Panc1 (cell line): ENCODE measurements at regions not wholly inside any gene's neighbourhood (a gene's known extent, or its start where the extent isn't known, plus 50 kb on each side); places are given as distances from the start of the nearest gene placed in this dataset.

ENCODE experiments used
- ATAC-seq: fragments of 200-7000 bp; cut with Tn5 transposase; 2 replicates; pipeline ENCODE4 v1.9.1; 2020; ENCODE audit warnings: mild to moderate bottlenecking, moderate library complexity
- BruUV-seq: library from RNA; stranded (reverse); fragments of 400-500 nt; replicated peaks from 2 replicates; lab custom pipeline; 2021; lab: Mats Ljungman, UMichigan
- CTCF ChIA-PET: fragments of 300-600 bp; sonication (Branson Sonifier 250); formaldehyde crosslinking; loops from one replicate; lab custom pipeline; 2022; ENCODE audit warnings: antibody characterized with exemption; lab: Charles Lee
- POLR2A ChIA-PET: fragments of 300-600 bp; sonication (Branson Sonifier 250); formaldehyde crosslinking; loops from one replicate; lab custom pipeline; 2022; ENCODE audit warnings: antibody characterized with exemption; lab: Charles Lee
- DNase-seq: peaks from one replicate; pipeline ENCODE4 v3.0.0-alpha.2; 2010; ENCODE audit warnings: low read depth, low spot score
- H3K27ac ChIP-seq: 2 replicates; pipeline ENCODE4 v1.5.1; 2011; ENCODE audit warnings: mild to moderate bottlenecking, low read length, inconsistent platforms
- H3K27me3 ChIP-seq: fragments of 200-500 bp; sonication (Bioruptor generic); 2 replicates; pipeline ENCODE4 v1.6.0; 2014; ENCODE audit warnings: low read length, inconsistent platforms; ENCODE audit not compliant: control insufficient read depth, insufficient read depth
- H3K36me3 ChIP-seq: fragments of 200-500 bp; sonication (Bioruptor generic); 2 replicates; pipeline ENCODE4 v1.5.1; 2014; ENCODE audit warnings: inconsistent platforms, mild to moderate bottlenecking, low read length, moderate library complexity; ENCODE audit not compliant: control insufficient read depth, insufficient read depth
- H3K4me1 ChIP-seq: 2 replicates; pipeline ENCODE4 v1.5.1; 2011; ENCODE audit warnings: inconsistent platforms, mild to moderate bottlenecking, low read length, moderate library complexity; ENCODE audit not compliant: control insufficient read depth, insufficient read depth
- H3K4me3 ChIP-seq, 2 experiments: 2 replicates each; pipeline ENCODE4 v1.5.1; 2011 to 2012; ENCODE audit warnings: low read depth in 2 of 2, low read length in 2 of 2, mild to moderate bottlenecking in 2 of 2, inconsistent platforms in 1 of 2, moderate library complexity in 1 of 2
- H3K9me3 ChIP-seq: fragments of 200-500 bp; sonication (Bioruptor generic); 2 replicates; pipeline ENCODE4 v1.5.1; 2014; ENCODE audit warnings: low read depth, mild to moderate bottlenecking, inconsistent platforms, low read length, moderate library complexity; ENCODE audit not compliant: control insufficient read depth, insufficient read depth
- POLR2AphosphoS5 ChIP-seq: IDR thresholded peaks from 2 replicates; pipeline ENCODE4 v1.6.1; 2012; ENCODE audit warnings: mild to moderate bottlenecking, low read depth, low read length, moderate library complexity
- SIN3A ChIP-seq: IDR thresholded peaks from 2 replicates; pipeline ENCODE4 v1.6.1; 2012; ENCODE audit warnings: low read depth, mild to moderate bottlenecking, low read length, moderate library complexity, borderline replicate concordance; ENCODE audit not compliant: insufficient read depth
- TCF7L2 ChIP-seq: IDR thresholded peaks from 2 replicates; pipeline ENCODE4 v1.6.1; 2011; ENCODE audit warnings: mild to moderate bottlenecking, low read depth, low read length, inconsistent platforms
- in situ Hi-C: cut with HindIII; loops from 2 replicates; pipeline ENCODE4 v1.10.0; 2016; ENCODE audit warnings: low sequenced_read_pairs, low pct_unique_long_range_greater_than_20kb
- intact Hi-C: fragments of 100-400 bp; cut with micrococcal nuclease; formaldehyde crosslinking; loops from one replicate; pipeline ENCODE4 v1.10.0; 2022; ENCODE audit not compliant: unreplicated experiment
- TF ChIP-seq, protein P1 (sequence below), 2 experiments: IDR thresholded peaks; 2 replicates each; pipeline ENCODE4 v1.6.1; 2011 to 2012; ENCODE audit warnings: low read depth in 2 of 2, control low read depth in 1 of 2, low read length in 1 of 2, mild to moderate bottlenecking in 1 of 2, moderate library complexity in 1 of 2; ENCODE audit not compliant: insufficient read depth in 1 of 2
- TF ChIP-seq, protein P2 (sequence below): fragments of 450-650 bp; IDR thresholded peaks from 2 replicates; pipeline ENCODE4 v1.5.1; 2017; ENCODE audit warnings: mild to moderate bottlenecking

GRCh38 chr9:73537561-73537960, 385.9 kb downstream of the ANXA1 start:
- no peak for ATAC-seq
- BruUV-seq, result no TSS peak
- H3K36me3 ChIP-seq, result no peaks in the 10 kb centered on the region
- no peak for DNase-seq
- ChIA-PET POLR2A (no interaction called here), CTCF (no interaction called here)
- no peak for TF ChIP-seq TCF7L2
- TF ChIP-seq, protein P1, sequence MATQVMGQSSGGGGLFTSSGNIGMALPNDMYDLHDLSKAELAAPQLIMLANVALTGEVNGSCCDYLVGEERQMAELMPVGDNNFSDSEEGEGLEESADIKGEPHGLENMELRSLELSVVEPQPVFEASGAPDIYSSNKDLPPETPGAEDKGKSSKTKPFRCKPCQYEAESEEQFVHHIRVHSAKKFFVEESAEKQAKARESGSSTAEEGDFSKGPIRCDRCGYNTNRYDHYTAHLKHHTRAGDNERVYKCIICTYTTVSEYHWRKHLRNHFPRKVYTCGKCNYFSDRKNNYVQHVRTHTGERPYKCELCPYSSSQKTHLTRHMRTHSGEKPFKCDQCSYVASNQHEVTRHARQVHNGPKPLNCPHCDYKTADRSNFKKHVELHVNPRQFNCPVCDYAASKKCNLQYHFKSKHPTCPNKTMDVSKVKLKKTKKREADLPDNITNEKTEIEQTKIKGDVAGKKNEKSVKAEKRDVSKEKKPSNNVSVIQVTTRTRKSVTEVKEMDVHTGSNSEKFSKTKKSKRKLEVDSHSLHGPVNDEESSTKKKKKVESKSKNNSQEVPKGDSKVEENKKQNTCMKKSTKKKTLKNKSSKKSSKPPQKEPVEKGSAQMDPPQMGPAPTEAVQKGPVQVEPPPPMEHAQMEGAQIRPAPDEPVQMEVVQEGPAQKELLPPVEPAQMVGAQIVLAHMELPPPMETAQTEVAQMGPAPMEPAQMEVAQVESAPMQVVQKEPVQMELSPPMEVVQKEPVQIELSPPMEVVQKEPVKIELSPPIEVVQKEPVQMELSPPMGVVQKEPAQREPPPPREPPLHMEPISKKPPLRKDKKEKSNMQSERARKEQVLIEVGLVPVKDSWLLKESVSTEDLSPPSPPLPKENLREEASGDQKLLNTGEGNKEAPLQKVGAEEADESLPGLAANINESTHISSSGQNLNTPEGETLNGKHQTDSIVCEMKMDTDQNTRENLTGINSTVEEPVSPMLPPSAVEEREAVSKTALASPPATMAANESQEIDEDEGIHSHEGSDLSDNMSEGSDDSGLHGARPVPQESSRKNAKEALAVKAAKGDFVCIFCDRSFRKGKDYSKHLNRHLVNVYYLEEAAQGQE (IDR thresholded peaks at IDR 0.05; ENCODE audit: insufficient read depth in 1 of 2, low read depth in 2 of 2, low read length in 1 of 2), result no peak
- no peak for TF ChIP-seq POLR2AphosphoS5
- TF ChIP-seq SIN3A, result no peak
- TF ChIP-seq, protein P2, sequence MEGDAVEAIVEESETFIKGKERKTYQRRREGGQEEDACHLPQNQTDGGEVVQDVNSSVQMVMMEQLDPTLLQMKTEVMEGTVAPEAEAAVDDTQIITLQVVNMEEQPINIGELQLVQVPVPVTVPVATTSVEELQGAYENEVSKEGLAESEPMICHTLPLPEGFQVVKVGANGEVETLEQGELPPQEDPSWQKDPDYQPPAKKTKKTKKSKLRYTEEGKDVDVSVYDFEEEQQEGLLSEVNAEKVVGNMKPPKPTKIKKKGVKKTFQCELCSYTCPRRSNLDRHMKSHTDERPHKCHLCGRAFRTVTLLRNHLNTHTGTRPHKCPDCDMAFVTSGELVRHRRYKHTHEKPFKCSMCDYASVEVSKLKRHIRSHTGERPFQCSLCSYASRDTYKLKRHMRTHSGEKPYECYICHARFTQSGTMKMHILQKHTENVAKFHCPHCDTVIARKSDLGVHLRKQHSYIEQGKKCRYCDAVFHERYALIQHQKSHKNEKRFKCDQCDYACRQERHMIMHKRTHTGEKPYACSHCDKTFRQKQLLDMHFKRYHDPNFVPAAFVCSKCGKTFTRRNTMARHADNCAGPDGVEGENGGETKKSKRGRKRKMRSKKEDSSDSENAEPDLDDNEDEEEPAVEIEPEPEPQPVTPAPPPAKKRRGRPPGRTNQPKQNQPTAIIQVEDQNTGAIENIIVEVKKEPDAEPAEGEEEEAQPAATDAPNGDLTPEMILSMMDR, result no peak
- in situ Hi-C loops, result no loop called here
- no peak overlapping the region for H3K27ac ChIP-seq
- no peaks in the 10 kb centered on the region for H3K4me1 ChIP-seq
- intact Hi-C loops, result no loop called here
- no peak overlapping the region for H3K4me3 ChIP-seq
- H3K9me3 ChIP-seq, result no peaks in the 10 kb centered on the region
- H3K27me3 ChIP-seq, result no peaks in the 10 kb centered on the region

GRCh38 chr9:73539881-73540390, 388.3 kb downstream of the ANXA1 start:
- ChIA-PET POLR2A (no interaction called here), CTCF (no interaction called here)
- DNase-seq, result no peak
- no TSS peak for BruUV-seq
- ATAC-seq, result no peak
- no peak overlapping the region for H3K4me3 ChIP-seq
- no peaks in the 10 kb centered on the region for H3K4me1 ChIP-seq
- intact Hi-C loops, result no loop called here
- TF ChIP-seq, protein P2, result no peak
- in situ Hi-C loops, result no loop called here
- H3K36me3 ChIP-seq, result no peaks in the 10 kb centered on the region
- H3K27ac ChIP-seq, result no peak overlapping the region
- H3K27me3 ChIP-seq, result no peaks in the 10 kb centered on the region
- no peaks in the 10 kb centered on the region for H3K9me3 ChIP-seq
